ENCODE measurements at regions not wholly inside any gene's neighbourhood (a gene's known extent, or its start where the extent isn't known, plus 50 kb on each side); places are given as distances from the start of the nearest gene placed in this dataset.

GRCh38 chr7:53428045-53428444, 392.6 kb downstream of the POM121L12 start:
- no peak for TF ChIP-seq CTCF (IDR thresholded peaks at IDR 0.05; ENCODE audit: unreplicated experiment)
- Mint-ChIP-seq H3K4me3 (ENCODE audit: low read depth, unreplicated experiment) (no peak overlapping the region), H3K36me3 (ENCODE audit: insufficient read depth, unreplicated experiment) (no peaks in the 10 kb centered on the region), H3K27me3 (ENCODE audit: unreplicated experiment) (no peaks in the 10 kb centered on the region), H3K27ac (ENCODE audit: unreplicated experiment) (no peak overlapping the region), H3K9me3 (ENCODE audit: low read depth, unreplicated experiment) (peaks cover 9% of the 10 kb centered on the region), H3K4me1 (ENCODE audit: low read depth, unreplicated experiment) (no peaks in the 10 kb centered on the region)
- no peak for DNase-seq
- BruUV-seq (replicated peaks): no TSS peak
- CTCF ChIA-PET: no interaction called here
- intact Hi-C loops (cut with micrococcal nuclease; ENCODE audit: unreplicated experiment): no loop called here

- H3K27me3 Mint-ChIP-seq (ENCODE audit: unreplicated experiment): no peaks in the 10 kb centered on the region
- H3K27ac Mint-ChIP-seq (ENCODE audit: unreplicated experiment): no peak overlapping the region
Measured at GRCh38 chr7:53431901-53432300, 396.5 kb downstream of the POM121L12 start.

GRCh38 chr7:53437336-53437735, 401.9 kb downstream of the POM121L12 start:
- no peak for TF ChIP-seq CTCF (IDR thresholded peaks at IDR 0.05; ENCODE audit: unreplicated experiment)
- intact Hi-C loops (cut with micrococcal nuclease; ENCODE audit: unreplicated experiment): no loop called here
- CTCF ChIA-PET: no interaction called here
- DNase-seq: no peak
- H3K4me1 Mint-ChIP-seq (ENCODE audit: low read depth, unreplicated experiment): no peaks in the 10 kb centered on the region
- no peak overlapping the region for H3K27ac Mint-ChIP-seq (ENCODE audit: unreplicated experiment)
- peaks cover 10% of the 10 kb centered on the region for H3K9me3 Mint-ChIP-seq (ENCODE audit: low read depth, unreplicated experiment)
- no peaks in the 10 kb centered on the region for H3K36me3 Mint-ChIP-seq (ENCODE audit: insufficient read depth, unreplicated experiment)
- H3K4me3 Mint-ChIP-seq (ENCODE audit: low read depth, unreplicated experiment): no peak overlapping the region
- H3K27me3 Mint-ChIP-seq (ENCODE audit: unreplicated experiment): no peaks in the 10 kb centered on the region
- no TSS peak for BruUV-seq (replicated peaks)

More at GRCh38 chr7:53431901-53432300, 396.5 kb downstream of the POM121L12 start:
- no peak for TF ChIP-seq CTCF (IDR thresholded peaks at IDR 0.05; ENCODE audit: unreplicated experiment)
- Mint-ChIP-seq H3K36me3 (ENCODE audit: insufficient read depth, unreplicated experiment) (no peaks in the 10 kb centered on the region), H3K9me3 (ENCODE audit: low read depth, unreplicated experiment) (peaks cover 4% of the 10 kb centered on the region), H3K4me1 (ENCODE audit: low read depth, unreplicated experiment) (no peaks in the 10 kb centered on the region), H3K4me3 (ENCODE audit: low read depth, unreplicated experiment) (no peak overlapping the region)
- CTCF ChIA-PET: no interaction called here
- no peak for DNase-seq
- no TSS peak for BruUV-seq (replicated peaks)
- intact Hi-C loops (cut with micrococcal nuclease; ENCODE audit: unreplicated experiment): no loop called here

GRCh38 chr7:53446170-53446569, 410.7 kb downstream of the POM121L12 start:
- no peaks in the 10 kb centered on the region for H3K27me3 Mint-ChIP-seq (ENCODE audit: unreplicated experiment)
- no TSS peak for BruUV-seq (replicated peaks)
- CTCF ChIA-PET: no interaction called here

More at GRCh38 chr7:53446170-53446569, 410.7 kb downstream of the POM121L12 start:
- Mint-ChIP-seq H3K9me3 (ENCODE audit: low read depth, unreplicated experiment) (peaks cover 8% of the 10 kb centered on the region), H3K4me3 (ENCODE audit: low read depth, unreplicated experiment) (no peak overlapping the region), H3K4me1 (ENCODE audit: low read depth, unreplicated experiment) (no peaks in the 10 kb centered on the region), H3K36me3 (ENCODE audit: insufficient read depth, unreplicated experiment) (no peaks in the 10 kb centered on the region), H3K27ac (ENCODE audit: unreplicated experiment) (no peak overlapping the region)
- intact Hi-C loops (cut with micrococcal nuclease; ENCODE audit: unreplicated experiment): no loop called here
- DNase-seq: no peak
- no peak for TF ChIP-seq CTCF (IDR thresholded peaks at IDR 0.05; ENCODE audit: unreplicated experiment)

Data from Calu3 (cell line).